ENCODE measurements at regions not wholly inside any gene's neighbourhood (a gene's known extent, or its start where the extent isn't known, plus 50 kb on each side); places are given as distances from the start of the nearest gene placed in this dataset.

- no peak for TF ChIP-seq CTCF (IDR thresholded peaks at IDR 0.05)
- TF ChIP-seq TCF7L2 (IDR thresholded peaks at IDR 0.05; ENCODE audit: low read depth, low read length) = no peak
- no peak for TF ChIP-seq POLR2AphosphoS5 (IDR thresholded peaks at IDR 0.05; ENCODE audit: low read depth, low read length)
- no peak for TF ChIP-seq REST (IDR thresholded peaks at IDR 0.05; ENCODE audit: insufficient read depth in 1 of 2, low read depth in 2 of 2, low read length in 1 of 2)
Measured at GRCh38 chr12:74431801-74432200, 105.8 kb upstream of the ATXN7L3B start.

Data from Panc1 (cell line).